Peyer's patch (tissue), 4 donors: ENCODE measurements at regions not wholly inside any gene's neighbourhood (a gene's known extent, or its start where the extent isn't known, plus 50 kb on each side); places are given as distances from the start of the nearest gene placed in this dataset.
A peak's percentile ranks its signal among the peaks of the same experiment; 100 is the strongest.

Experiments
- DNase-seq, 3 donors: peaks; one replicate each; pipeline ENCODE4 v3.0.0-alpha.2; 2017 to 2019
- H3K27ac ChIP-seq, 4 donors: fragments of 200-600 bp; sonication (generic); one replicate each; pipeline ENCODE4 v1.5.1; 2016 to 2019
- H3K27me3 ChIP-seq, 2 donors: fragments of 200-600 bp; sonication (generic); one replicate each; pipeline ENCODE4 v1.5.1; 2019
- H3K36me3 ChIP-seq, 3 donors: fragments of 200-600 bp; sonication (generic); one replicate each; pipeline ENCODE4 v1.5.1; 2016 to 2019
- H3K4me1 ChIP-seq, 4 donors: fragments of 200-600 bp; sonication (generic); one replicate each; pipeline ENCODE4 v1.5.1; 2016 to 2019
- H3K4me3 ChIP-seq, 4 donors: fragments of 200-600 bp; sonication (generic); 1 replicate in 3 of 4; 2 replicates in 1 of 4; pipeline ENCODE4 v1.5.1; 2016 to 2019; ENCODE audit warnings: mild to moderate bottlenecking in 1 of 4
- H3K9me3 ChIP-seq, 4 donors: fragments of 200-600 bp; sonication (generic); one replicate each; pipeline ENCODE4 v1.5.1; 2016 to 2019; ENCODE audit warnings: mild to moderate bottlenecking in 1 of 4
- CTCF ChIP-seq, 6 experiments: fragments of 450-650 bp in 4 of 6; fragments of 200-600 bp in 2 of 6; sonication (generic) in 1 of 6; IDR thresholded peaks; one replicate each; pipeline ENCODE4 v1.5.1; 2017 to 2019; ENCODE audit warnings: antibody characterized with exemption in 6 of 6, mild to moderate bottlenecking in 3 of 6, moderate library complexity in 1 of 6
- POLR2A ChIP-seq, 2 donors: fragments of 450-650 bp; IDR thresholded peaks; one replicate each; pipeline ENCODE4 v1.5.1; 2017; ENCODE audit warnings: antibody characterized with exemption in 2 of 2, mild to moderate bottlenecking in 2 of 2, moderate library complexity in 2 of 2

- H3K4me1 ChIP-seq, result peaks cover 0 to 4% (median 0%) of the 10 kb centered on the region in 4 donors
- no peak overlapping the region for H3K4me3 ChIP-seq
- DNase-seq, result peak in 1 of 3 donors; percentile 76
- no peaks in the 10 kb centered on the region for H3K9me3 ChIP-seq
- TF ChIP-seq POLR2A (IDR thresholded peaks at IDR 0.05) (no peak), CTCF (IDR thresholded peaks at IDR 0.05) (peak in 4 of 6 experiments; percentile 46 to 92 (median 86))
- no peaks in the 10 kb centered on the region for H3K36me3 ChIP-seq
- no peak overlapping the region for H3K27ac ChIP-seq
- H3K27me3 ChIP-seq, result no peaks in the 10 kb centered on the region
Observed at GRCh38 chr5:82641331-82642003, 363.3 kb upstream of the RPS23 start.

GRCh38 chr5:82640916-82641315 lies 362.8 kb upstream of the RPS23 start:
- H3K9me3 ChIP-seq, result no peaks in the 10 kb centered on the region
- H3K4me3 ChIP-seq, result no peak overlapping the region
- peaks cover 0 to 4% (median 0%) of the 10 kb centered on the region in 4 donors for H3K4me1 ChIP-seq
- TF ChIP-seq POLR2A (IDR thresholded peaks at IDR 0.05) (no peak), CTCF (IDR thresholded peaks at IDR 0.05) (no peak)
- H3K36me3 ChIP-seq, result no peaks in the 10 kb centered on the region
- no peak overlapping the region for H3K27ac ChIP-seq
- no peaks in the 10 kb centered on the region for H3K27me3 ChIP-seq
- DNase-seq, result no peak

DNA sequence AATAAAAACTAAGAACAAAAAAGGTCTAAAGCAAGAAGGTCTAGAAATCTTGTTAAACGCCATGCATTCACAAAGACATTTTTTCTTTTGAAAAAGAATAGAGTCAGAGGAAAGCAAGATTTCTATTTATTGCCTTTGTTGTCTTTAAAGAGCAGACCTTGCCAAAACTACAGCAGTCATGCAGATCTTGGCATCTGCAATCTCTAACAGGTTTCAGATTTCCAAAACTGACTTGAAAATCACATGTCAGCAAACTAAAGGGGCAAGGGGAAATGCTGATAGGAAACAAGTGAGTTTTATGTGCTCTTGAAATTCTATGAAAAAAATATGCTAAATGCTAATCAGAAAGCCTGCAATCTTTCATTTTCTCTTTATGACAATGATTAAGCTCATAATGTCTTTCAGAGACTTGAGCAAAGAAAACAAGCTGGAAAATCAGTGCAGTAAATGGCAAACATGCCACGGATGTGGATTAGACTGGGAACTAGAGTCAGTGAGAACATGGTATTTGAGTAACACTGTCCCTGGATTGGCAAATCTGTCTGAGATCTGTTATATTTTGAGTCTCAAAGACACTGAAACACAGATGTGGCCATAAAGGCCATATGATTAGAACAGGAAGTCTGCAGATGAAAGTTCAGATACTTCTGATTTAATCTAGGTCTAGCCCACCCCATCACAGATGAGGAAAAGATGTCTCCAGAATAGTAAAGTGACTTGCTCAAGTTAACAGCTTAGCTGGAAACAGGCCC lies 361.4 kb upstream of the RPS23 start:
- no peak for DNase-seq
- Histone ChIP-seq H3K36me3 (no peaks in the 10 kb centered on the region), H3K4me1 (peaks cover 0 to 4% (median 0%) of the 10 kb centered on the region in 4 donors), H3K9me3 (no peaks in the 10 kb centered on the region), H3K4me3 (no peak overlapping the region), H3K27ac (no peak overlapping the region), H3K27me3 (no peaks in the 10 kb centered on the region)
- TF ChIP-seq POLR2A (IDR thresholded peaks at IDR 0.05), result no peak
- TF ChIP-seq CTCF (IDR thresholded peaks at IDR 0.05), result no peak

GRCh38 chr5:82636591-82636990 lies 358.4 kb upstream of the RPS23 start:
- no peak for TF ChIP-seq CTCF (IDR thresholded peaks at IDR 0.05)
- TF ChIP-seq POLR2A (IDR thresholded peaks at IDR 0.05), result no peak
- H3K4me1 ChIP-seq, result peaks cover 0 to 4% (median 0%) of the 10 kb centered on the region in 4 donors

GRCh38 chr5:82635561-82636288 lies 357.6 kb upstream of the RPS23 start:
- peaks cover 0 to 4% (median 0%) of the 10 kb centered on the region in 4 donors for H3K4me1 ChIP-seq
- no peaks in the 10 kb centered on the region for H3K27me3 ChIP-seq
- peak overlapping the region in 1 of 4 donors; percentile 10 for H3K27ac ChIP-seq
- DNase-seq, result no peak
- no peak overlapping the region for H3K4me3 ChIP-seq
- H3K36me3 ChIP-seq, result no peaks in the 10 kb centered on the region
- no peaks in the 10 kb centered on the region for H3K9me3 ChIP-seq
- TF ChIP-seq POLR2A (IDR thresholded peaks at IDR 0.05) (no peak), CTCF (IDR thresholded peaks at IDR 0.05) (no peak)

More at GRCh38 chr5:82636591-82636990, 358.4 kb upstream of the RPS23 start:
- Histone ChIP-seq H3K9me3 (no peaks in the 10 kb centered on the region), H3K4me3 (no peak overlapping the region), H3K27me3 (no peaks in the 10 kb centered on the region), H3K27ac (no peak overlapping the region), H3K36me3 (no peaks in the 10 kb centered on the region)
- DNase-seq, result no peak
